IMR-90 (cell line): ENCODE measurements at regions not wholly inside any gene's neighbourhood (a gene's known extent, or its start where the extent isn't known, plus 50 kb on each side); places are given as distances from the start of the nearest gene placed in this dataset.

Experiments used
- ATAC-seq: fragments of 200-7000 bp; cut with Tn5 transposase; 2 replicates; pipeline ENCODE4 v1.9.1; 2020; ENCODE audit warnings: low read depth, mild to moderate bottlenecking, moderate library complexity
- BruUV-seq: library from RNA; stranded (reverse); fragments of 400-500 nt; replicated peaks from 2 replicates; lab custom pipeline; 2021; lab: Mats Ljungman, UMichigan
- CTCF ChIA-PET: fragments of 300-600 bp; formaldehyde crosslinking; extraction: SDS; loops from one replicate; lab custom pipeline; 2021; ENCODE audit warnings: antibody characterized with exemption; lab: Yijun Ruan, JAX
- POLR2A ChIA-PET: fragments of 300-600 bp; sonication (Branson Sonifier 250); formaldehyde crosslinking; loops from one replicate; lab custom pipeline; 2022; ENCODE audit warnings: antibody characterized with exemption; ENCODE audit not compliant: unreplicated experiment; lab: Charles Lee
- DNase-seq: peaks from one replicate; pipeline ENCODE4 v3.0.0; 2013
- H2AFZ ChIP-seq: replicated peaks from 2 replicates; pipeline ENCODE3; 2013; ENCODE audit warnings: low read length, mild to moderate bottlenecking; ENCODE audit not compliant: poor library complexity
- H2AK5ac ChIP-seq: 2 replicates; pipeline ENCODE4 v1.6.1; 2013; ENCODE audit warnings: low read depth, low read length, inconsistent platforms
- H2AK9ac ChIP-seq: replicated peaks from 2 replicates; pipeline ENCODE3; 2013; ENCODE audit warnings: mild to moderate bottlenecking, low read depth, low read length, moderate library complexity; ENCODE audit not compliant: poor library complexity
- H2BK120ac ChIP-seq: 2 replicates; pipeline ENCODE4 v1.6.1; 2013; ENCODE audit warnings: low read depth, low read length, inconsistent platforms
- H2BK15ac ChIP-seq: 3 replicates; pipeline ENCODE4 v1.6.1; 2013; ENCODE audit warnings: low read depth, low read length, inconsistent platforms
- H2BK20ac ChIP-seq: 2 replicates; pipeline ENCODE4 v1.6.1; 2013; ENCODE audit warnings: low read depth, mild to moderate bottlenecking, inconsistent platforms, low read length, moderate library complexity
- H2BK5ac ChIP-seq: 2 replicates; pipeline ENCODE4 v1.6.1; 2013; ENCODE audit warnings: mild to moderate bottlenecking, low read depth, low read length, inconsistent platforms; ENCODE audit not compliant: poor library complexity, severe bottlenecking
- H3K14ac ChIP-seq: replicated peaks from 2 replicates; pipeline ENCODE4 v1.6.1; 2013; ENCODE audit warnings: low read depth, low read length, inconsistent platforms
- H3K18ac ChIP-seq: 2 replicates; pipeline ENCODE4 v1.6.1; 2013; ENCODE audit warnings: low read depth, low read length, control low read depth
- H3K23ac ChIP-seq: 2 replicates; pipeline ENCODE4 v1.6.1; 2013; ENCODE audit warnings: low read depth, low read length, inconsistent platforms
- H3K27ac ChIP-seq: 2 replicates; pipeline ENCODE4 v1.5.1; 2013; ENCODE audit warnings: mild to moderate bottlenecking, control low read depth, low read length; ENCODE audit not compliant: insufficient read depth
- H3K27me3 ChIP-seq: 2 replicates; pipeline ENCODE4 v1.6.1; 2013; ENCODE audit warnings: low read length; ENCODE audit not compliant: control insufficient read depth, insufficient read depth
- H3K36me3 ChIP-seq: 2 replicates; pipeline ENCODE4 v1.6.1; 2013; ENCODE audit warnings: low read length, mixed read lengths; ENCODE audit not compliant: control insufficient read depth, insufficient read depth
- H3K4ac ChIP-seq: 2 replicates; pipeline ENCODE4 v1.6.1; 2013; ENCODE audit warnings: low read depth, low read length, inconsistent platforms
- H3K4me1 ChIP-seq: 2 replicates; pipeline ENCODE4 v1.6.1; 2013; ENCODE audit warnings: low read length, mixed read lengths; ENCODE audit not compliant: control insufficient read depth, insufficient read depth
- H3K4me2 ChIP-seq: 2 replicates; pipeline ENCODE4 v1.6.1; 2013; ENCODE audit warnings: low read depth, mild to moderate bottlenecking, control low read depth, low read length, moderate library complexity
- H3K4me3 ChIP-seq: 2 replicates; pipeline ENCODE4 v1.5.1; 2013; ENCODE audit warnings: low read depth, mild to moderate bottlenecking, control low read depth, low read length, moderate library complexity; ENCODE audit not compliant: insufficient read depth
- H3K56ac ChIP-seq: 2 replicates; pipeline ENCODE4 v1.6.1; 2013; ENCODE audit warnings: low read length, inconsistent platforms; ENCODE audit not compliant: insufficient read depth; ENCODE audit errors: extremely low read depth
- H3K79me1 ChIP-seq, 2 experiments: 2 replicates each; pipeline ENCODE4 v1.6.1; 2013; ENCODE audit warnings: low read length in 2 of 2, inconsistent platforms in 1 of 2, low read depth in 1 of 2
- H3K9ac ChIP-seq: 2 replicates; pipeline ENCODE4 v1.6.1; 2013; ENCODE audit warnings: low read depth, low read length, control low read depth
- H3K9me1 ChIP-seq: 2 replicates; pipeline ENCODE4 v1.6.1; 2013; ENCODE audit warnings: low read length, inconsistent platforms; ENCODE audit not compliant: insufficient read depth
- H3K9me3 ChIP-seq: 2 replicates; pipeline ENCODE4 v1.6.1; 2013; ENCODE audit warnings: low read length; ENCODE audit not compliant: control insufficient read depth, insufficient read depth
- H4K20me1 ChIP-seq: 2 replicates; pipeline ENCODE4 v1.6.1; 2013; ENCODE audit warnings: low read length, inconsistent platforms; ENCODE audit not compliant: insufficient read depth
- H4K5ac ChIP-seq: 2 replicates; pipeline ENCODE4 v1.6.1; 2013; ENCODE audit warnings: mild to moderate bottlenecking, low read depth, low read length, control low read depth
- H4K8ac ChIP-seq, 2 experiments: 2 replicates each; pipeline ENCODE4 v1.6.1; 2013; ENCODE audit warnings: low read depth in 2 of 2, low read length in 2 of 2, control low read depth in 1 of 2, inconsistent platforms in 1 of 2
- H4K91ac ChIP-seq: 2 replicates; pipeline ENCODE4 v1.6.1; 2013; ENCODE audit warnings: low read depth, low read length, inconsistent platforms; ENCODE audit not compliant: insufficient read depth
- CEBPB ChIP-seq: IDR thresholded peaks from 2 replicates; pipeline ENCODE4 v1.6.1; 2012; ENCODE audit warnings: low read depth, low read length, improper control_type of control experiment
- CHD1 ChIP-seq: IDR thresholded peaks from 2 replicates; pipeline ENCODE4 v1.6.1; 2012; ENCODE audit warnings: low read depth, low read length, improper control_type of control experiment
- FOS ChIP-seq: fragments of 150-350 bp; IDR thresholded peaks from 2 replicates; pipeline ENCODE4 v1.6.1; 2016; ENCODE audit warnings: low read depth, low read length
- MAFK ChIP-seq: IDR thresholded peaks from 2 replicates; pipeline ENCODE4 v1.6.1; 2012; ENCODE audit warnings: low read depth, low read length, improper control_type of control experiment
- MAZ ChIP-seq: IDR thresholded peaks from 2 replicates; pipeline ENCODE4 v1.6.1; 2012; ENCODE audit warnings: low read depth, mild to moderate bottlenecking, low read length, improper control_type of control experiment, moderate library complexity, borderline replicate concordance
- MXI1 ChIP-seq: IDR thresholded peaks from 2 replicates; pipeline ENCODE4 v1.6.1; 2012; ENCODE audit warnings: low read depth, mild to moderate bottlenecking, low read length, moderate library complexity, borderline replicate concordance
- NFE2L2 ChIP-seq: fragments of 150-350 bp; IDR thresholded peaks from 2 replicates; pipeline ENCODE4 v1.6.1; 2016; ENCODE audit warnings: low read depth, mild to moderate bottlenecking, low read length
- POLR2A ChIP-seq: IDR thresholded peaks from 2 replicates; pipeline ENCODE4 v1.6.1; 2012; ENCODE audit warnings: mild to moderate bottlenecking, low read depth, low read length
- RAD21 ChIP-seq: IDR thresholded peaks from 2 replicates; pipeline ENCODE4 v1.6.1; 2012; ENCODE audit warnings: low read length, improper control_type of control experiment
- RFX5 ChIP-seq: IDR thresholded peaks from 2 replicates; pipeline ENCODE4 v1.8.0; 2012; ENCODE audit warnings: low read depth, mild to moderate bottlenecking, low read length, moderate library complexity
- SMC3 ChIP-seq: fragments of 150-350 bp; IDR thresholded peaks from 2 replicates; pipeline ENCODE4 v1.6.1; 2016; ENCODE audit warnings: low read depth, mild to moderate bottlenecking, antibody characterized with exemption, low read length, moderate library complexity
- WGBS, 2 experiments: methylation state at CpG; one replicate each; pipeline versions ENCODE4 v1.1.5 to v1.1.7; 2013; ENCODE audit warnings: missing lambda C conversion rate in 2 of 2; ENCODE audit not compliant: insufficient read length in 1 of 2; ENCODE audit errors: extremely low coverage in 2 of 2; 5-methylcytosine and 5-hydroxymethylcytosine counted together
- dilution Hi-C: fragments of 300-500 bp; cut with HindIII; formaldehyde crosslinking; loops from one replicate; pipeline ENCODE4 v1.14.3; 2018; ENCODE audit warnings: low sequenced_read_pairs; ENCODE audit not compliant: unreplicated experiment
- in situ Hi-C: fragments of 300-500 bp; cut with MboI; formaldehyde crosslinking; loops from 3 replicates; pipeline ENCODE4 v1.14.3; 2019; ENCODE audit warnings: low sequenced_read_pairs, inconsistent platforms, mixed read lengths
- intact Hi-C: fragments of 100-400 bp; cut with micrococcal nuclease; formaldehyde crosslinking; loops from 2 replicates; pipeline ENCODE4 v1.10.0; 2022
- TF ChIP-seq, protein P1 (sequence below): conservative IDR thresholded peaks from 2 replicates; pipeline ENCODE4 v1.5.1; 2012; ENCODE audit warnings: mild to moderate bottlenecking, low read depth, low read length, improper control_type of control experiment
- TF ChIP-seq, protein P2 (sequence below): fragments of 150-350 bp; IDR thresholded peaks from 2 replicates; pipeline ENCODE4 v1.6.1; 2016; ENCODE audit warnings: low read depth, mild to moderate bottlenecking, low read length, moderate library complexity, borderline replicate concordance
- TF ChIP-seq, protein P3 (sequence below): fragments of 150-350 bp; IDR thresholded peaks from 2 replicates; pipeline ENCODE4 v1.6.1; 2017; ENCODE audit warnings: mild to moderate bottlenecking, antibody characterized with exemption, low read length, low read depth

DNA sequence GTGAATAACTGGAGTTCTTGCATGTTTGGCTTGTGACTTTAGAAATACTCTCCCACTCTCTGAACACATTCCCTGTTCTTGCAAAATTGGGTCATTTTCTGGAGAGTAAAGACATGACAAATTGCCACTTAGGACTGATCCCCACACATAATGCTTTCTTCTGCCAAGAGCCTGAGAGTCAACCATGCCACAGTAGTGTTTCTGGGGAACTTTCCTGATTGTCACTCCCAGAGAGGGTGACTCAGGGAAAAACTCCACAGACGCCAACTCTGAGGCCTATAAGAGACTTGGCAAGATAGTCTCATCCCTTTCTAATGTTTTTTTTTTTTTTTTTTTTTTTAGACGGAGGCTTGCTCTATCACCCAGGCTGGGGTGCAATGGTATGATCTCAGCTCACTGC lies 157.8 kb downstream of the ATG4C start:
- Histone ChIP-seq H3K27ac (no peak overlapping the region), H3K4me1 (no peaks in the 10 kb centered on the region), H3K9me1 (no peaks in the 10 kb centered on the region), H2BK20ac (no peak overlapping the region), H3K23ac (no peak overlapping the region), H3K18ac (no peak overlapping the region), H3K9ac (no peak overlapping the region), H3K4me3 (no peak overlapping the region), H2BK5ac (no peak overlapping the region), H3K4me2 (no peak overlapping the region), H3K27me3 (peaks cover 8% of the 10 kb centered on the region), H4K8ac (no peak overlapping the region), H2BK15ac (no peak overlapping the region), H3K4ac (no peak overlapping the region), H2AFZ (no peak overlapping the region), H3K9me3 (no peaks in the 10 kb centered on the region), H3K14ac (no peak overlapping the region), H4K91ac (no peak overlapping the region), H4K20me1 (no peaks in the 10 kb centered on the region), H4K5ac (no peak overlapping the region), H2AK5ac (no peak overlapping the region), H3K56ac (no peak overlapping the region), H2AK9ac (no peak overlapping the region), H3K36me3 (no peaks in the 10 kb centered on the region), H3K79me1 (no peaks in the 10 kb centered on the region), H2BK120ac (no peak overlapping the region)
- ATAC-seq (no peak), DNase-seq (no peak)
- ChIA-PET CTCF (no interaction called here), POLR2A (no interaction called here)
- WGBS, 2 experiments: no CpG with 5 or more reads among the region's 2 CpGs
- no TSS peak for BruUV-seq
- TF ChIP-seq MAFK (no peak), CEBPB (no peak), RFX5 (no peak), CHD1 (no peak), MAZ (no peak), NFE2L2 (no peak), FOS (no peak), MXI1 (no peak), POLR2A (no peak), RAD21 (no peak), SMC3 (no peak)
- TF ChIP-seq, protein P1, sequence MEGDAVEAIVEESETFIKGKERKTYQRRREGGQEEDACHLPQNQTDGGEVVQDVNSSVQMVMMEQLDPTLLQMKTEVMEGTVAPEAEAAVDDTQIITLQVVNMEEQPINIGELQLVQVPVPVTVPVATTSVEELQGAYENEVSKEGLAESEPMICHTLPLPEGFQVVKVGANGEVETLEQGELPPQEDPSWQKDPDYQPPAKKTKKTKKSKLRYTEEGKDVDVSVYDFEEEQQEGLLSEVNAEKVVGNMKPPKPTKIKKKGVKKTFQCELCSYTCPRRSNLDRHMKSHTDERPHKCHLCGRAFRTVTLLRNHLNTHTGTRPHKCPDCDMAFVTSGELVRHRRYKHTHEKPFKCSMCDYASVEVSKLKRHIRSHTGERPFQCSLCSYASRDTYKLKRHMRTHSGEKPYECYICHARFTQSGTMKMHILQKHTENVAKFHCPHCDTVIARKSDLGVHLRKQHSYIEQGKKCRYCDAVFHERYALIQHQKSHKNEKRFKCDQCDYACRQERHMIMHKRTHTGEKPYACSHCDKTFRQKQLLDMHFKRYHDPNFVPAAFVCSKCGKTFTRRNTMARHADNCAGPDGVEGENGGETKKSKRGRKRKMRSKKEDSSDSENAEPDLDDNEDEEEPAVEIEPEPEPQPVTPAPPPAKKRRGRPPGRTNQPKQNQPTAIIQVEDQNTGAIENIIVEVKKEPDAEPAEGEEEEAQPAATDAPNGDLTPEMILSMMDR: no peak
- TF ChIP-seq, protein P2, sequence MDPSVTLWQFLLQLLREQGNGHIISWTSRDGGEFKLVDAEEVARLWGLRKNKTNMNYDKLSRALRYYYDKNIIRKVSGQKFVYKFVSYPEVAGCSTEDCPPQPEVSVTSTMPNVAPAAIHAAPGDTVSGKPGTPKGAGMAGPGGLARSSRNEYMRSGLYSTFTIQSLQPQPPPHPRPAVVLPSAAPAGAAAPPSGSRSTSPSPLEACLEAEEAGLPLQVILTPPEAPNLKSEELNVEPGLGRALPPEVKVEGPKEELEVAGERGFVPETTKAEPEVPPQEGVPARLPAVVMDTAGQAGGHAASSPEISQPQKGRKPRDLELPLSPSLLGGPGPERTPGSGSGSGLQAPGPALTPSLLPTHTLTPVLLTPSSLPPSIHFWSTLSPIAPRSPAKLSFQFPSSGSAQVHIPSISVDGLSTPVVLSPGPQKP: no peak
- TF ChIP-seq, protein P3, sequence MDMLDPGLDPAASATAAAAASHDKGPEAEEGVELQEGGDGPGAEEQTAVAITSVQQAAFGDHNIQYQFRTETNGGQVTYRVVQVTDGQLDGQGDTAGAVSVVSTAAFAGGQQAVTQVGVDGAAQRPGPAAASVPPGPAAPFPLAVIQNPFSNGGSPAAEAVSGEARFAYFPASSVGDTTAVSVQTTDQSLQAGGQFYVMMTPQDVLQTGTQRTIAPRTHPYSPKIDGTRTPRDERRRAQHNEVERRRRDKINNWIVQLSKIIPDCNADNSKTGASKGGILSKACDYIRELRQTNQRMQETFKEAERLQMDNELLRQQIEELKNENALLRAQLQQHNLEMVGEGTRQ: no peak
- in situ Hi-C loops: no loop called here
- dilution Hi-C loops: no loop called here
- intact Hi-C loops: no loop called here
